ENCODE measurements at regions not wholly inside any gene's neighbourhood (a gene's known extent, or its start where the extent isn't known, plus 50 kb on each side); places are given as distances from the start of the nearest gene placed in this dataset.

DNA sequence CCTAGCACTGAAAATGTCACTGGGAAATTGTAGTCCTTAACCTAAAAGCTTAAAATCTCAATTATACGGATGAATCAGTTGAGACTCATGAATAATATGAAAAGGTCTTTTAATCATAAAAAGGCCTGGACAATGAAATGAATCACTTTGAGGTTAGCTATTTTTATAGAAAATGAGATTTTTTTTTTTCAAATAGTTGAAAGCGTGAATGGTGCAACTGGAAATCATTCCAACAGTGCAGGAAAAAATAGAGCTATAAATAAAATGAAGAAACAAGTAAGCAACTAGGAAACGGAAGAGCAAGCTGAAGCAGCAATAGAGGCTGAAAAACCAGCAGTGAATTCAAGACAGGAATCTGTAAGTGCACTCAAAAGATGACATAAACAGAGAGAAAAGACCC is 142.9 kb downstream of the BACH1 start:
- Histone ChIP-seq H3K9me2 (ENCODE audit: insufficient read depth) (no peaks in the 10 kb centered on the region), H3K9me3 (ENCODE audit: low read depth) (no peaks in the 10 kb centered on the region), H2AFZ (no peak overlapping the region), H3K4me3 (no peak overlapping the region), H3K4me2 (ENCODE audit: unreplicated experiment) (peak overlapping the region; percentile 6), H3K4me1 (ENCODE audit: insufficient read depth) (peaks cover 11% of the 10 kb centered on the region; the same call in 1 of the 2 replicates), H3K9ac (no peak overlapping the region; the same call in 1 of the 2 replicates), H3F3A (ENCODE audit: insufficient read depth) (peaks cover 10% of the 10 kb centered on the region; the same call in 1 of the 2 replicates), H3K79me2 (ENCODE audit: insufficient read depth) (no peaks in the 10 kb centered on the region), H4K20me1 (ENCODE audit: insufficient read depth) (no peaks in the 10 kb centered on the region), H3K27me3 (replicated peaks; ENCODE audit: insufficient read depth) (no peaks in the 10 kb centered on the region), H3K36me3 (ENCODE audit: low read depth) (no peaks in the 10 kb centered on the region), H3K27ac (no peak overlapping the region)
- WGBS, 2 experiments (ENCODE audit: low coverage in 1 of 2, low lambda C conversion rate in 2 of 2, missing lambda C conversion rate in 2 of 2): 23 to 28% methylated on average over 3 of the region's 3 CpGs
- in situ Hi-C loops (cut with MboI): no loop called here
- TF ChIP-seq EZH2phosphoT487 (IDR thresholded peaks at IDR 0.05; ENCODE audit: insufficient read depth, low read depth) (no peak), EZH2 (IDR thresholded peaks at IDR 0.05; ENCODE audit: insufficient read depth, poor library complexity, severe bottlenecking) (no peak)
- peak; percentile 52 for DNase-seq

- in situ Hi-C loops (cut with MboI): no loop called here
- 97 to 100% methylated on average over 1 of the region's 1 CpG for WGBS, 2 experiments (ENCODE audit: low coverage in 1 of 2, low lambda C conversion rate in 2 of 2, missing lambda C conversion rate in 2 of 2)
- DNase-seq: peak; percentile 49
Measured at GRCh38 chr21:29443411-29444010, 144.8 kb downstream of the BACH1 start.

DNA sequence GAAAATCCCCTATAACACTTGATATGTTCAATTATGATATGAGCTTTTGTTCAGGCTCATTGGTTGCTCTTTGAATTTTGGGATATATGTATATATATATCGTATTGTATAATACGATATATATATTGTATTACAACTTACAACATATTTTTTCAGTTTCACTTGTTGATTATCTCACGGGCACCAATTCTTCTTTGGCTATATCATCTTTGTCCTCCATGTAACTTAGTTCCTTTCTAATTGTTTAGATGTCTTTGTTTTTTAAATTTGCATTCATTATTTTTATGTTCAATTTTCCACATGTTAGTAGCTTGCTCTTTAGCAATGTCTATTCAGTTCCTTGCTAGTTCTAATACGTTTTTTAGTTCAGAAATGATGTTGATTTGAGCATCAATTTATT is 150.0 kb downstream of the BACH1 start:
- Histone ChIP-seq H3K27me3 (replicated peaks; ENCODE audit: insufficient read depth) (no peaks in the 10 kb centered on the region), H3K4me2 (ENCODE audit: unreplicated experiment) (no peak overlapping the region), H3K9ac (no peak overlapping the region), H3K9me2 (ENCODE audit: insufficient read depth) (no peaks in the 10 kb centered on the region), H3K27ac (no peak overlapping the region), H3K4me3 (no peak overlapping the region), H4K20me1 (ENCODE audit: insufficient read depth) (no peaks in the 10 kb centered on the region), H3K9me3 (ENCODE audit: low read depth) (no peaks in the 10 kb centered on the region), H3K4me1 (ENCODE audit: insufficient read depth) (no peaks in the 10 kb centered on the region), H3K79me2 (ENCODE audit: insufficient read depth) (no peaks in the 10 kb centered on the region), H2AFZ (no peak overlapping the region), H3F3A (ENCODE audit: insufficient read depth) (no peaks in the 10 kb centered on the region), H3K36me3 (ENCODE audit: low read depth) (no peaks in the 10 kb centered on the region)
- TF ChIP-seq EZH2phosphoT487 (IDR thresholded peaks at IDR 0.05; ENCODE audit: insufficient read depth, low read depth): no peak
- no peak for DNase-seq
- in situ Hi-C loops (cut with MboI): no loop called here
- WGBS, 2 experiments (ENCODE audit: low coverage in 1 of 2, low lambda C conversion rate in 2 of 2, missing lambda C conversion rate in 2 of 2): 89 to 91% methylated on average over 4 of the region's 4 CpGs

More at GRCh38 chr21:29443411-29444010, 144.8 kb downstream of the BACH1 start:
- Histone ChIP-seq H3K4me1 (ENCODE audit: insufficient read depth) (peaks cover 11% of the 10 kb centered on the region; the same call in 1 of the 2 replicates), H3K9me2 (ENCODE audit: insufficient read depth) (no peaks in the 10 kb centered on the region), H3K27me3 (replicated peaks; ENCODE audit: insufficient read depth) (no peaks in the 10 kb centered on the region), H3K79me2 (ENCODE audit: insufficient read depth) (no peaks in the 10 kb centered on the region), H4K20me1 (ENCODE audit: insufficient read depth) (no peaks in the 10 kb centered on the region), H2AFZ (no peak overlapping the region), H3K9me3 (ENCODE audit: low read depth) (no peaks in the 10 kb centered on the region), H3K27ac (no peak overlapping the region), H3K9ac (no peak overlapping the region), H3K36me3 (ENCODE audit: low read depth) (no peaks in the 10 kb centered on the region), H3K4me2 (ENCODE audit: unreplicated experiment) (no peak overlapping the region), H3K4me3 (no peak overlapping the region), H3F3A (ENCODE audit: insufficient read depth) (peaks cover 10% of the 10 kb centered on the region; the same call in 1 of the 2 replicates)
- TF ChIP-seq EZH2phosphoT487 (IDR thresholded peaks at IDR 0.05; ENCODE audit: insufficient read depth, low read depth): no peak
- TF ChIP-seq EZH2 (IDR thresholded peaks at IDR 0.05; ENCODE audit: insufficient read depth, poor library complexity, severe bottlenecking): no peak

GRCh38 chr21:29449306-29449950 is 150.7 kb downstream of the BACH1 start:
- no peaks in the 10 kb centered on the region for H3F3A ChIP-seq (ENCODE audit: insufficient read depth)
- no peaks in the 10 kb centered on the region for H3K27me3 ChIP-seq (replicated peaks; ENCODE audit: insufficient read depth)
- H4K20me1 ChIP-seq (ENCODE audit: insufficient read depth): no peaks in the 10 kb centered on the region
- no peak overlapping the region for H2AFZ ChIP-seq
- DNase-seq: no peak
- no peak overlapping the region for H3K4me2 ChIP-seq (ENCODE audit: unreplicated experiment)
- H3K4me3 ChIP-seq: no peak overlapping the region
- 95 to 97% methylated on average over 6 of the region's 6 CpGs for WGBS, 2 experiments (ENCODE audit: low coverage in 1 of 2, low lambda C conversion rate in 2 of 2, missing lambda C conversion rate in 2 of 2)
- H3K9ac ChIP-seq: no peak overlapping the region
- no peaks in the 10 kb centered on the region for H3K9me3 ChIP-seq (ENCODE audit: low read depth)
- H3K4me1 ChIP-seq (ENCODE audit: insufficient read depth): no peaks in the 10 kb centered on the region
- H3K36me3 ChIP-seq (ENCODE audit: low read depth): no peaks in the 10 kb centered on the region
- no peaks in the 10 kb centered on the region for H3K9me2 ChIP-seq (ENCODE audit: insufficient read depth)
- in situ Hi-C loops (cut with MboI): no loop called here
- H3K79me2 ChIP-seq (ENCODE audit: insufficient read depth): no peaks in the 10 kb centered on the region
- H3K27ac ChIP-seq: no peak overlapping the region
- TF ChIP-seq EZH2phosphoT487 (IDR thresholded peaks at IDR 0.05; ENCODE audit: insufficient read depth, low read depth): no peak
- TF ChIP-seq EZH2 (IDR thresholded peaks at IDR 0.05; ENCODE audit: insufficient read depth, poor library complexity, severe bottlenecking): no peak

Data from GM23248 (cell line).